WTC11 (cell line): ENCODE measurements at regions not wholly inside any gene's neighbourhood (a gene's known extent, or its start where the extent isn't known, plus 50 kb on each side); places are given as distances from the start of the nearest gene placed in this dataset.

Experiments
- ATAC-seq: fragments of 200-7000 bp; cut with Tn5 transposase; 2 replicates; pipeline ENCODE4 v1.10.0; 2021; ENCODE audit warnings: mild to moderate bottlenecking, moderate library complexity
- CTCF ChIA-PET: fragments of 300-600 bp; sonication (Branson Sonifier 250); formaldehyde crosslinking; loops from one replicate; lab custom pipeline; 2021; ENCODE audit warnings: antibody characterized with exemption; lab: Charles Lee
- POLR2A ChIA-PET: fragments of 350-600 bp; sonication (Branson Sonifier 250); formaldehyde crosslinking; loops from one replicate; lab custom pipeline; 2021; ENCODE audit warnings: antibody characterized with exemption; lab: Charles Lee
- DNase-seq: peaks from one replicate; pipeline ENCODE4 v3.0.0; 2021; ENCODE audit warnings: low spot score
- H3K27ac Mint-ChIP-seq: 2 replicates; pipeline ENCODE4 v1.8.0; 2021; ENCODE audit warnings: mixed read lengths
- H3K27me3 Mint-ChIP-seq: 2 replicates; pipeline ENCODE4 v1.8.0; 2021; ENCODE audit warnings: low read depth, mild to moderate bottlenecking, moderate library complexity, mixed read lengths
- H3K36me3 Mint-ChIP-seq: 2 replicates; pipeline ENCODE4 v1.8.0; 2021; ENCODE audit warnings: mixed read lengths
- H3K4me1 Mint-ChIP-seq: 2 replicates; pipeline ENCODE4 v1.8.0; 2022; ENCODE audit warnings: mixed read lengths
- H3K4me3 Mint-ChIP-seq: 2 replicates; pipeline ENCODE4 v1.8.0; 2021; ENCODE audit warnings: mild to moderate bottlenecking, moderate library complexity, mixed read lengths
- H3K9me3 Mint-ChIP-seq: 2 replicates; pipeline ENCODE4 v1.8.0; 2021; ENCODE audit warnings: mixed read lengths
- CDX4 ChIP-seq: fragments of 250-450 bp; sonication (Bioruptor Pico); IDR thresholded peaks from 2 replicates; pipeline ENCODE4 v1.9.0; 2021; ENCODE audit warnings: moderate library complexity, mild to moderate bottlenecking, inconsistent platforms, borderline replicate concordance
- CREB1 ChIP-seq: sonication (generic); formaldehyde crosslinking; IDR thresholded peaks from 2 replicates; pipeline ENCODE4 v1.8.0; 2023; ENCODE audit warnings: mild to moderate bottlenecking, missing genetic modification reagents
- CTCF ChIP-seq: fragments of 200-600 bp; IDR thresholded peaks from 2 replicates; pipeline ENCODE4 v1.8.0; 2022; ENCODE audit warnings: antibody characterized with exemption
- ESRRA ChIP-seq: sonication (generic); formaldehyde crosslinking; IDR thresholded peaks from 2 replicates; pipeline ENCODE4 v1.8.1; 2022; ENCODE audit warnings: mild to moderate bottlenecking, missing genetic modification reagents, borderline replicate concordance
- GABPB1 ChIP-seq: sonication (generic); formaldehyde crosslinking; IDR thresholded peaks from 2 replicates; pipeline ENCODE4 v1.8.1; 2023; ENCODE audit warnings: mild to moderate bottlenecking, missing genetic modification reagents
- HMGXB4 ChIP-seq: sonication (generic); formaldehyde crosslinking; IDR thresholded peaks from 2 replicates; pipeline ENCODE4 v1.8.1; 2023; ENCODE audit warnings: mild to moderate bottlenecking, moderate library complexity, missing genetic modification reagents
- NFE2L1 ChIP-seq: sonication (generic); formaldehyde crosslinking; IDR thresholded peaks from 2 replicates; pipeline ENCODE4 v1.8.1; 2023; ENCODE audit warnings: missing genetic modification reagents
- PRRX2 ChIP-seq: fragments of 250-450 bp; sonication (Bioruptor Pico); IDR thresholded peaks from 2 replicates; pipeline ENCODE4 v1.8.0; 2021; ENCODE audit warnings: mild to moderate bottlenecking
- SMAD4 ChIP-seq: sonication (generic); formaldehyde crosslinking; IDR thresholded peaks from 2 replicates; pipeline ENCODE4 v1.8.0; 2022; ENCODE audit warnings: mild to moderate bottlenecking, missing genetic modification reagents
- USF2 ChIP-seq: sonication (generic); formaldehyde crosslinking; IDR thresholded peaks from 2 replicates; pipeline ENCODE4 v1.8.1; 2023; ENCODE audit warnings: mild to moderate bottlenecking, missing genetic modification reagents, moderate library complexity
- ZNF263 ChIP-seq: sonication (generic); formaldehyde crosslinking; IDR thresholded peaks from 2 replicates; pipeline ENCODE4 v1.8.1; 2022; ENCODE audit warnings: low read depth, mild to moderate bottlenecking, moderate library complexity, missing genetic modification reagents
- ZNF317 ChIP-seq: sonication (generic); formaldehyde crosslinking; IDR thresholded peaks from 2 replicates; pipeline ENCODE4 v1.8.1; 2023; ENCODE audit warnings: low read depth, mild to moderate bottlenecking, moderate library complexity, missing genetic modification reagents, borderline replicate concordance
- TF ChIP-seq, protein P1 (sequence below): fragments of 250-450 bp; sonication (Bioruptor Pico); IDR thresholded peaks from 2 replicates; pipeline ENCODE4 v1.8.0; 2021; ENCODE audit warnings: mild to moderate bottlenecking
- TF ChIP-seq, protein P2 (sequence below): sonication (generic); formaldehyde crosslinking; IDR thresholded peaks from 2 replicates; pipeline ENCODE4 v1.8.1; 2022; ENCODE audit warnings: mild to moderate bottlenecking, missing genetic modification reagents, moderate library complexity, borderline replicate concordance
- TF ChIP-seq, protein P3 (sequence below): sonication (generic); formaldehyde crosslinking; IDR thresholded peaks from 2 replicates; pipeline ENCODE4 v1.8.1; 2022; ENCODE audit warnings: low read depth, mild to moderate bottlenecking, moderate library complexity, missing genetic modification reagents, borderline replicate concordance
- TF ChIP-seq, protein P4 (sequence below): sonication (generic); formaldehyde crosslinking; IDR thresholded peaks from 2 replicates; pipeline ENCODE4 v1.8.0; 2022; ENCODE audit warnings: mild to moderate bottlenecking, missing genetic modification reagents
- TF ChIP-seq, protein P5 (sequence below): fragments of 250-450 bp; sonication (Bioruptor Pico); conservative IDR thresholded peaks from 2 replicates; pipeline ENCODE4 v1.9.0; 2021; ENCODE audit warnings: mild to moderate bottlenecking
- TF ChIP-seq, protein P6 (sequence below): sonication (generic); formaldehyde crosslinking; IDR thresholded peaks from 2 replicates; pipeline ENCODE4 v1.8.0; 2022; ENCODE audit warnings: mild to moderate bottlenecking, missing genetic modification reagents

DNA sequence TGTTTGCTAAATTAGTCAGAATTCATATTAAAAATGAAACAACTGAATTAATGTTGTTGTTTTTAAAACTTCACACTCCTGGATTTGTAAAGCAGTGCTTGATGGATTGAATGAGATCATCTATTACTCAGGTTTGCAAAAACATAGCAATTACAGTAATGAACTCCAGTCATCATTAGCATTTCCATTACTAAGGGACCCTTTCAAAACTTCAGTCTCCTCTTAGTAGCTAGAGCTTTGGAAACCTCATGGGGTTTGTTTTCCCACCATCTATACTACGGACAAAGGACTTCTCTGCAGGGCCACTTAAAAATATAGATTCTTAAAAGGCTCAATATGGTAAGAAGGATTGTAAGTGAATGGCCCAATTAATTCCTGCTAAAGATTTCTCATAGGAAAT, 174.5 kb upstream of the PRNP start (continued):
- TF ChIP-seq, protein P1, sequence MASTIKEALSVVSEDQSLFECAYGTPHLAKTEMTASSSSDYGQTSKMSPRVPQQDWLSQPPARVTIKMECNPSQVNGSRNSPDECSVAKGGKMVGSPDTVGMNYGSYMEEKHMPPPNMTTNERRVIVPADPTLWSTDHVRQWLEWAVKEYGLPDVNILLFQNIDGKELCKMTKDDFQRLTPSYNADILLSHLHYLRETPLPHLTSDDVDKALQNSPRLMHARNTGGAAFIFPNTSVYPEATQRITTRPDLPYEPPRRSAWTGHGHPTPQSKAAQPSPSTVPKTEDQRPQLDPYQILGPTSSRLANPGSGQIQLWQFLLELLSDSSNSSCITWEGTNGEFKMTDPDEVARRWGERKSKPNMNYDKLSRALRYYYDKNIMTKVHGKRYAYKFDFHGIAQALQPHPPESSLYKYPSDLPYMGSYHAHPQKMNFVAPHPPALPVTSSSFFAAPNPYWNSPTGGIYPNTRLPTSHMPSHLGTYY (CRISPR knock-in tag), result no peak
- TF ChIP-seq CREB1, result no peak
- no peak for TF ChIP-seq USF2 (CRISPR knock-in tag)
- TF ChIP-seq CTCF, result no peak
- TF ChIP-seq HMGXB4 (CRISPR knock-in tag), result no peak
- TF ChIP-seq PRRX2 (CRISPR knock-in tag), result no peak

DNA sequence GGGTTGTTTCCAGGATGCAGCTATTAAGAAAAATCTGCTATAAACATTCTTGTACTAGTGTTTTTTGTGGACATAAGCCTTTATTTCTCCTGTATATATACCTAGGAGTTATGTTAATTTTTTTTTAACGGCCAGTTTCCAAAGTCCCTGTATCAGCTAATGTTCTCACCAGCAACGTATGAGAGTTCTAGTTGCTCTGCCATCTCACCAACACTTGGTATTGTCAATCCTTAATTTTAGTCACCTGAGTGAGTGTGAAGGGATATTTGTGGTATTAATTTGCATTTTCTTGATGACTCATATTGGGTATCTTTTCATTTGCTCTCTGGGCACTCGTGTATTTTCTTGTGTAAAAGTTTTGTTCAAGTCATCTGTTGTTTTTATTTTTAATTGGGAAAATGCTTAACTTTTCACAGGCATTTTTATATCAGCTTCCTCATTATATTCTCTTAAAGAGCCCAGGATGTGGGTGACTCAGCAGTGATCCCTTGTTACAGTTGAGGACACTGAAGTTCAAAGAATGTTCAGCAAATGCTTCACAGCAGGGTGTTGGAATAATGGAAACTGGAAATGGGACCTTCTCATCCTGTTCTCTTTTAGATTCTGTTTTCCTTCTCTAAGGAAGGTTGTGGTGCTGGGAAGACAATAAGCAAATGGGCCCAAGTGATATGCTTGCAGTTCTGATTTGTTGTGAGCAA, 176.3 kb upstream of the PRNP start:
- ATAC-seq, result no peak
- ChIA-PET CTCF (interaction anchor here (1.5 kb wide), 1 partner anchor 8 kb away, joined by 4 read pairs; no protein-coding TSS in a partner anchor), POLR2A (no interaction called here)
- DNase-seq, result no peak
- Mint-ChIP-seq H3K27me3 (peaks cover 22% of the 10 kb centered on the region), H3K4me1 (peaks cover 41% of the 10 kb centered on the region), H3K36me3 (peaks cover 19% of the 10 kb centered on the region), H3K4me3 (no peak overlapping the region), H3K9me3 (peaks cover 37% of the 10 kb centered on the region), H3K27ac (no peak overlapping the region)
- TF ChIP-seq, protein P2, sequence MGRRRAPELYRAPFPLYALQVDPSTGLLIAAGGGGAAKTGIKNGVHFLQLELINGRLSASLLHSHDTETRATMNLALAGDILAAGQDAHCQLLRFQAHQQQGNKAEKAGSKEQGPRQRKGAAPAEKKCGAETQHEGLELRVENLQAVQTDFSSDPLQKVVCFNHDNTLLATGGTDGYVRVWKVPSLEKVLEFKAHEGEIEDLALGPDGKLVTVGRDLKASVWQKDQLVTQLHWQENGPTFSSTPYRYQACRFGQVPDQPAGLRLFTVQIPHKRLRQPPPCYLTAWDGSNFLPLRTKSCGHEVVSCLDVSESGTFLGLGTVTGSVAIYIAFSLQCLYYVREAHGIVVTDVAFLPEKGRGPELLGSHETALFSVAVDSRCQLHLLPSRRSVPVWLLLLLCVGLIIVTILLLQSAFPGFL, result no peak
- TF ChIP-seq, protein P3, sequence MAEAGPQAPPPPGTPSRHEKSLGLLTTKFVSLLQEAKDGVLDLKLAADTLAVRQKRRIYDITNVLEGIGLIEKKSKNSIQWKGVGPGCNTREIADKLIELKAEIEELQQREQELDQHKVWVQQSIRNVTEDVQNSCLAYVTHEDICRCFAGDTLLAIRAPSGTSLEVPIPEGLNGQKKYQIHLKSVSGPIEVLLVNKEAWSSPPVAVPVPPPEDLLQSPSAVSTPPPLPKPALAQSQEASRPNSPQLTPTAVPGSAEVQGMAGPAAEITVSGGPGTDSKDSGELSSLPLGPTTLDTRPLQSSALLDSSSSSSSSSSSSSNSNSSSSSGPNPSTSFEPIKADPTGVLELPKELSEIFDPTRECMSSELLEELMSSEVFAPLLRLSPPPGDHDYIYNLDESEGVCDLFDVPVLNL, result no peak
- TF ChIP-seq ZNF317 (CRISPR knock-in tag), result no peak
- TF ChIP-seq CDX4 (CRISPR knock-in tag), result no peak
- no peak for TF ChIP-seq GABPB1 (CRISPR knock-in tag)
- no peak for TF ChIP-seq SMAD4 (CRISPR knock-in tag)
- TF ChIP-seq, protein P4, sequence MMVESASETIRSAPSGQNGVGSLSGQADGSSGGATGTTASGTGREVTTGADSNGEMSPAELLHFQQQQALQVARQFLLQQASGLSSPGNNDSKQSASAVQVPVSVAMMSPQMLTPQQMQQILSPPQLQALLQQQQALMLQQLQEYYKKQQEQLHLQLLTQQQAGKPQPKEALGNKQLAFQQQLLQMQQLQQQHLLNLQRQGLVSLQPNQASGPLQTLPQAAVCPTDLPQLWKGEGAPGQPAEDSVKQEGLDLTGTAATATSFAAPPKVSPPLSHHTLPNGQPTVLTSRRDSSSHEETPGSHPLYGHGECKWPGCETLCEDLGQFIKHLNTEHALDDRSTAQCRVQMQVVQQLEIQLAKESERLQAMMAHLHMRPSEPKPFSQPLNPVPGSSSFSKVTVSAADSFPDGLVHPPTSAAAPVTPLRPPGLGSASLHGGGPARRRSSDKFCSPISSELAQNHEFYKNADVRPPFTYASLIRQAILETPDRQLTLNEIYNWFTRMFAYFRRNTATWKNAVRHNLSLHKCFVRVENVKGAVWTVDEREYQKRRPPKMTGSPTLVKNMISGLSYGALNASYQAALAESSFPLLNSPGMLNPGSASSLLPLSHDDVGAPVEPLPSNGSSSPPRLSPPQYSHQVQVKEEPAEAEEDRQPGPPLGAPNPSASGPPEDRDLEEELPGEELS (CRISPR knock-in tag), result no peak
- TF ChIP-seq ESRRA (CRISPR knock-in tag), result no peak
- no peak for TF ChIP-seq ZNF263 (CRISPR knock-in tag)
- TF ChIP-seq NFE2L1 (CRISPR knock-in tag), result no peak; the same call in 1 of the 2 replicates
- TF ChIP-seq, protein P5, sequence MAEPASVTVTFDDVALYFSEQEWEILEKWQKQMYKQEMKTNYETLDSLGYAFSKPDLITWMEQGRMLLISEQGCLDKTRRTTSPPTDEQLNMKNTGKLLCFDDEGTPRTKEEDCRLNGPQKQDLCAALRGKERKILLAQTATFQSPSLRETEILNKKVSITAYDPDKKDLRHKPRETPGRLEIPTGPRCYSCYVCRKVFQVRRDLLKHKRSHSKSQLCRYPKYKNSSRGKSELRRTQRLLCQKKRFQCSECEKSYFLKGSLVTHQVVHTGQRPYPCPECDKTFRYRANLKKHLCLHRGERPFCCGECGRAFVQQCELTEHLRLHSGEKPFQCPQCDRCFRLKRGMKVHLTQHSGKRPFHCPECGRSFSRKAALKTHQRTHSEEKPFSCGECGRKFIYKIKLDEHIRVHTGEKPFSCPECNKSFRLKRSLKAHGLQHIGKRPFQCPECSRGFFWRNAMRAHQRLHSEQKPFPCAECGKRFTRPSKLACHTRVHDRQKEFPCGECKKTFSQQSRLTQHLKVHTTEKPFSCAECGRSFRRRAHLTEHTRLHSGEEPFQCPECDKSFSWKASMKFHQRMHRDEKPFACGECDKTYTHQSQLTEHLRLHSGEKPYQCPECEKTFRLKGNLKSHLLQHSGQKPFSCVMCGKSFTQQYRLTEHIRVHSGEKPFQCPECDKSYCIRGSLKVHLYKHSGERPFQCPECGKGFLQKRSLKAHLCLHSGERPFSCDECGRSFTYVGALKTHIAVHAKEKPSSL (CRISPR knock-in tag), result no peak
- TF ChIP-seq, protein P6, sequence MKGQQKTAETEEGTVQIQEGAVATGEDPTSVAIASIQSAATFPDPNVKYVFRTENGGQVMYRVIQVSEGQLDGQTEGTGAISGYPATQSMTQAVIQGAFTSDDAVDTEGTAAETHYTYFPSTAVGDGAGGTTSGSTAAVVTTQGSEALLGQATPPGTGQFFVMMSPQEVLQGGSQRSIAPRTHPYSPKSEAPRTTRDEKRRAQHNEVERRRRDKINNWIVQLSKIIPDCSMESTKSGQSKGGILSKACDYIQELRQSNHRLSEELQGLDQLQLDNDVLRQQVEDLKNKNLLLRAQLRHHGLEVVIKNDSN (CRISPR knock-in tag), result no peak
